Dermis microvascular lymphatic vessel endothelial cell (primary cell): ENCODE measurements at regions not wholly inside any gene's neighbourhood (a gene's known extent, or its start where the extent isn't known, plus 50 kb on each side); places are given as distances from the start of the nearest gene placed in this dataset.

ENCODE experiments used
- DNase-seq, 2 donors: peaks; one replicate each; pipeline versions ENCODE4 v3.0.0 to v3.0.0-alpha.2; 2010; ENCODE audit warnings: low read depth in 2 of 2

GRCh38 chr5:166046956-166047355 lies 2244.5 kb upstream of the WWC1 start:
- no peak for DNase-seq

GRCh38 chr5:166050531-166050930 lies 2240.9 kb upstream of the WWC1 start:
- DNase-seq = no peak

GRCh38 chr5:166058660-166059059 lies 2232.8 kb upstream of the WWC1 start:
- DNase-seq = no peak

- no peak for DNase-seq
Observed at GRCh38 chr5:166062094-166062493, 2229.4 kb upstream of the WWC1 start.

- no peak for DNase-seq
Observed at GRCh38 chr5:166062719-166063118, 2228.7 kb upstream of the WWC1 start.

- no peak for DNase-seq
Observed at GRCh38 chr5:166063261-166063660, 2228.2 kb upstream of the WWC1 start.

GRCh38 chr5:166068547-166069335 lies 2222.7 kb upstream of the WWC1 start:
- no peak for DNase-seq

- DNase-seq = no peak
Observed at GRCh38 chr5:166073901-166074581, 2217.4 kb upstream of the WWC1 start.

GRCh38 chr5:166074582-166075481 lies 2216.6 kb upstream of the WWC1 start:
- DNase-seq = no peak

- no peak for DNase-seq
Observed at GRCh38 chr5:166083183-166083959, 2208.1 kb upstream of the WWC1 start.

GRCh38 chr5:166086568-166086967 lies 2204.9 kb upstream of the WWC1 start:
- no peak for DNase-seq

- no peak for DNase-seq
Observed at GRCh38 chr5:166088389-166089039, 2202.9 kb upstream of the WWC1 start.

GRCh38 chr5:166091931-166092330 lies 2199.5 kb upstream of the WWC1 start:
- DNase-seq = no peak

- no peak for DNase-seq
Observed at GRCh38 chr5:166093312-166093711, 2198.1 kb upstream of the WWC1 start.

GRCh38 chr5:166102947-166103346 lies 2188.5 kb upstream of the WWC1 start:
- DNase-seq = no peak

- no peak for DNase-seq
Observed at GRCh38 chr5:166111021-166111420, 2180.4 kb upstream of the WWC1 start.

- no peak for DNase-seq
Observed at GRCh38 chr5:166117072-166118066, 2174.1 kb upstream of the WWC1 start.

GRCh38 chr5:166119506-166119905 lies 2171.9 kb upstream of the WWC1 start:
- DNase-seq = no peak

GRCh38 chr5:166123717-166124116 lies 2167.7 kb upstream of the WWC1 start:
- no peak for DNase-seq
